IMR-90 (cell line): ENCODE measurements at regions not wholly inside any gene's neighbourhood (a gene's known extent, or its start where the extent isn't known, plus 50 kb on each side); places are given as distances from the start of the nearest gene placed in this dataset.

ENCODE experiments used
- ATAC-seq: fragments of 200-7000 bp; cut with Tn5 transposase; 2 replicates; pipeline ENCODE4 v1.9.1; 2020; ENCODE audit warnings: low read depth, mild to moderate bottlenecking, moderate library complexity
- BruUV-seq: library from RNA; stranded (reverse); fragments of 400-500 nt; replicated peaks from 2 replicates; lab custom pipeline; 2021; lab: Mats Ljungman, UMichigan
- CTCF ChIA-PET: fragments of 300-600 bp; formaldehyde crosslinking; extraction: SDS; loops from one replicate; lab custom pipeline; 2021; ENCODE audit warnings: antibody characterized with exemption; lab: Yijun Ruan, JAX
- POLR2A ChIA-PET: fragments of 300-600 bp; sonication (Branson Sonifier 250); formaldehyde crosslinking; loops from one replicate; lab custom pipeline; 2022; ENCODE audit warnings: antibody characterized with exemption; ENCODE audit not compliant: unreplicated experiment; lab: Charles Lee
- DNase-seq: peaks from one replicate; pipeline ENCODE4 v3.0.0; 2013
- H2AFZ ChIP-seq: replicated peaks from 2 replicates; pipeline ENCODE3; 2013; ENCODE audit warnings: low read length, mild to moderate bottlenecking; ENCODE audit not compliant: poor library complexity
- H2AK5ac ChIP-seq: 2 replicates; pipeline ENCODE4 v1.6.1; 2013; ENCODE audit warnings: low read depth, low read length, inconsistent platforms
- H2AK9ac ChIP-seq: replicated peaks from 2 replicates; pipeline ENCODE3; 2013; ENCODE audit warnings: mild to moderate bottlenecking, low read depth, low read length, moderate library complexity; ENCODE audit not compliant: poor library complexity
- H2BK120ac ChIP-seq: 2 replicates; pipeline ENCODE4 v1.6.1; 2013; ENCODE audit warnings: low read depth, low read length, inconsistent platforms
- H2BK15ac ChIP-seq: 3 replicates; pipeline ENCODE4 v1.6.1; 2013; ENCODE audit warnings: low read depth, low read length, inconsistent platforms
- H2BK20ac ChIP-seq: 2 replicates; pipeline ENCODE4 v1.6.1; 2013; ENCODE audit warnings: low read depth, mild to moderate bottlenecking, inconsistent platforms, low read length, moderate library complexity
- H2BK5ac ChIP-seq: 2 replicates; pipeline ENCODE4 v1.6.1; 2013; ENCODE audit warnings: mild to moderate bottlenecking, low read depth, low read length, inconsistent platforms; ENCODE audit not compliant: poor library complexity, severe bottlenecking
- H3K14ac ChIP-seq: replicated peaks from 2 replicates; pipeline ENCODE4 v1.6.1; 2013; ENCODE audit warnings: low read depth, low read length, inconsistent platforms
- H3K18ac ChIP-seq: 2 replicates; pipeline ENCODE4 v1.6.1; 2013; ENCODE audit warnings: low read depth, low read length, control low read depth
- H3K23ac ChIP-seq: 2 replicates; pipeline ENCODE4 v1.6.1; 2013; ENCODE audit warnings: low read depth, low read length, inconsistent platforms
- H3K27ac ChIP-seq: 2 replicates; pipeline ENCODE4 v1.5.1; 2013; ENCODE audit warnings: mild to moderate bottlenecking, control low read depth, low read length; ENCODE audit not compliant: insufficient read depth
- H3K27me3 ChIP-seq: 2 replicates; pipeline ENCODE4 v1.6.1; 2013; ENCODE audit warnings: low read length; ENCODE audit not compliant: control insufficient read depth, insufficient read depth
- H3K36me3 ChIP-seq: 2 replicates; pipeline ENCODE4 v1.6.1; 2013; ENCODE audit warnings: low read length, mixed read lengths; ENCODE audit not compliant: control insufficient read depth, insufficient read depth
- H3K4ac ChIP-seq: 2 replicates; pipeline ENCODE4 v1.6.1; 2013; ENCODE audit warnings: low read depth, low read length, inconsistent platforms
- H3K4me1 ChIP-seq: 2 replicates; pipeline ENCODE4 v1.6.1; 2013; ENCODE audit warnings: low read length, mixed read lengths; ENCODE audit not compliant: control insufficient read depth, insufficient read depth
- H3K4me2 ChIP-seq: 2 replicates; pipeline ENCODE4 v1.6.1; 2013; ENCODE audit warnings: low read depth, mild to moderate bottlenecking, control low read depth, low read length, moderate library complexity
- H3K4me3 ChIP-seq: 2 replicates; pipeline ENCODE4 v1.5.1; 2013; ENCODE audit warnings: low read depth, mild to moderate bottlenecking, control low read depth, low read length, moderate library complexity; ENCODE audit not compliant: insufficient read depth
- H3K56ac ChIP-seq: 2 replicates; pipeline ENCODE4 v1.6.1; 2013; ENCODE audit warnings: low read length, inconsistent platforms; ENCODE audit not compliant: insufficient read depth; ENCODE audit errors: extremely low read depth
- H3K79me1 ChIP-seq, 2 experiments: 2 replicates each; pipeline ENCODE4 v1.6.1; 2013; ENCODE audit warnings: low read length in 2 of 2, inconsistent platforms in 1 of 2, low read depth in 1 of 2
- H3K9ac ChIP-seq: 2 replicates; pipeline ENCODE4 v1.6.1; 2013; ENCODE audit warnings: low read depth, low read length, control low read depth
- H3K9me1 ChIP-seq: 2 replicates; pipeline ENCODE4 v1.6.1; 2013; ENCODE audit warnings: low read length, inconsistent platforms; ENCODE audit not compliant: insufficient read depth
- H3K9me3 ChIP-seq: 2 replicates; pipeline ENCODE4 v1.6.1; 2013; ENCODE audit warnings: low read length; ENCODE audit not compliant: control insufficient read depth, insufficient read depth
- H4K20me1 ChIP-seq: 2 replicates; pipeline ENCODE4 v1.6.1; 2013; ENCODE audit warnings: low read length, inconsistent platforms; ENCODE audit not compliant: insufficient read depth
- H4K5ac ChIP-seq: 2 replicates; pipeline ENCODE4 v1.6.1; 2013; ENCODE audit warnings: mild to moderate bottlenecking, low read depth, low read length, control low read depth
- H4K8ac ChIP-seq, 2 experiments: 2 replicates each; pipeline ENCODE4 v1.6.1; 2013; ENCODE audit warnings: low read depth in 2 of 2, low read length in 2 of 2, control low read depth in 1 of 2, inconsistent platforms in 1 of 2
- H4K91ac ChIP-seq: 2 replicates; pipeline ENCODE4 v1.6.1; 2013; ENCODE audit warnings: low read depth, low read length, inconsistent platforms; ENCODE audit not compliant: insufficient read depth
- BHLHE40 ChIP-seq: fragments of 150-350 bp; IDR thresholded peaks from 2 replicates; pipeline ENCODE4 v1.6.1; 2016; ENCODE audit warnings: mild to moderate bottlenecking, low read depth, low read length
- CEBPB ChIP-seq: IDR thresholded peaks from 2 replicates; pipeline ENCODE4 v1.6.1; 2012; ENCODE audit warnings: low read depth, low read length, improper control_type of control experiment
- CHD1 ChIP-seq: IDR thresholded peaks from 2 replicates; pipeline ENCODE4 v1.6.1; 2012; ENCODE audit warnings: low read depth, low read length, improper control_type of control experiment
- CTCF ChIP-seq: conservative IDR thresholded peaks from 2 replicates; pipeline ENCODE4 v1.5.1; 2012; ENCODE audit warnings: mild to moderate bottlenecking, low read depth, low read length, improper control_type of control experiment
- ELK1 ChIP-seq: fragments of 150-350 bp; IDR thresholded peaks from 2 replicates; pipeline ENCODE4 v1.6.1; 2016; ENCODE audit warnings: low read depth, mild to moderate bottlenecking, low read length, moderate library complexity, borderline replicate concordance
- FOS ChIP-seq: fragments of 150-350 bp; IDR thresholded peaks from 2 replicates; pipeline ENCODE4 v1.6.1; 2016; ENCODE audit warnings: low read depth, low read length
- MAFK ChIP-seq: IDR thresholded peaks from 2 replicates; pipeline ENCODE4 v1.6.1; 2012; ENCODE audit warnings: low read depth, low read length, improper control_type of control experiment
- MAZ ChIP-seq: IDR thresholded peaks from 2 replicates; pipeline ENCODE4 v1.6.1; 2012; ENCODE audit warnings: low read depth, mild to moderate bottlenecking, low read length, improper control_type of control experiment, moderate library complexity, borderline replicate concordance
- MXI1 ChIP-seq: IDR thresholded peaks from 2 replicates; pipeline ENCODE4 v1.6.1; 2012; ENCODE audit warnings: low read depth, mild to moderate bottlenecking, low read length, moderate library complexity, borderline replicate concordance
- NFE2L2 ChIP-seq: fragments of 150-350 bp; IDR thresholded peaks from 2 replicates; pipeline ENCODE4 v1.6.1; 2016; ENCODE audit warnings: low read depth, mild to moderate bottlenecking, low read length
- POLR2A ChIP-seq: IDR thresholded peaks from 2 replicates; pipeline ENCODE4 v1.6.1; 2012; ENCODE audit warnings: mild to moderate bottlenecking, low read depth, low read length
- RAD21 ChIP-seq: IDR thresholded peaks from 2 replicates; pipeline ENCODE4 v1.6.1; 2012; ENCODE audit warnings: low read length, improper control_type of control experiment
- RCOR1 ChIP-seq: IDR thresholded peaks from 2 replicates; pipeline ENCODE4 v1.6.1; 2012; ENCODE audit warnings: mild to moderate bottlenecking, low read length, improper control_type of control experiment; ENCODE audit not compliant: insufficient replicate concordance
- RFX5 ChIP-seq: IDR thresholded peaks from 2 replicates; pipeline ENCODE4 v1.8.0; 2012; ENCODE audit warnings: low read depth, mild to moderate bottlenecking, low read length, moderate library complexity
- SMC3 ChIP-seq: fragments of 150-350 bp; IDR thresholded peaks from 2 replicates; pipeline ENCODE4 v1.6.1; 2016; ENCODE audit warnings: low read depth, mild to moderate bottlenecking, antibody characterized with exemption, low read length, moderate library complexity
- USF2 ChIP-seq: fragments of 150-350 bp; IDR thresholded peaks from 2 replicates; pipeline ENCODE4 v1.6.1; 2017; ENCODE audit warnings: mild to moderate bottlenecking, antibody characterized with exemption, low read length, low read depth
- WGBS, 2 experiments: methylation state at CpG; one replicate each; pipeline versions ENCODE4 v1.1.5 to v1.1.7; 2013; ENCODE audit warnings: missing lambda C conversion rate in 2 of 2; ENCODE audit not compliant: insufficient read length in 1 of 2; ENCODE audit errors: extremely low coverage in 2 of 2; 5-methylcytosine and 5-hydroxymethylcytosine counted together
- dilution Hi-C: fragments of 300-500 bp; cut with HindIII; formaldehyde crosslinking; loops from one replicate; pipeline ENCODE4 v1.14.3; 2018; ENCODE audit warnings: low sequenced_read_pairs; ENCODE audit not compliant: unreplicated experiment
- in situ Hi-C: fragments of 300-500 bp; cut with MboI; formaldehyde crosslinking; loops from 3 replicates; pipeline ENCODE4 v1.14.3; 2019; ENCODE audit warnings: low sequenced_read_pairs, inconsistent platforms, mixed read lengths
- intact Hi-C: fragments of 100-400 bp; cut with micrococcal nuclease; formaldehyde crosslinking; loops from 2 replicates; pipeline ENCODE4 v1.10.0; 2022

GRCh38 chr2:172198908-172199307 lies 96.2 kb upstream of the DLX2 start:
- Histone ChIP-seq H2BK5ac (no peak overlapping the region), H4K20me1 (no peaks in the 10 kb centered on the region), H3K9me1 (no peaks in the 10 kb centered on the region), H3K27me3 (no peaks in the 10 kb centered on the region), H2BK20ac (no peak overlapping the region), H3K9ac (no peak overlapping the region), H2BK120ac (no peak overlapping the region), H3K9me3 (peaks cover 12% of the 10 kb centered on the region), H3K18ac (no peak overlapping the region), H2AK5ac (no peak overlapping the region), H3K4me1 (no peaks in the 10 kb centered on the region), H3K23ac (no peak overlapping the region), H3K27ac (no peak overlapping the region), H3K36me3 (no peaks in the 10 kb centered on the region), H3K79me1 (no peaks in the 10 kb centered on the region), H4K5ac (no peak overlapping the region), H4K8ac (peak overlapping the region in 1 of 2 experiments; percentile 21; a peak in 1 of 4 replicates), H3K56ac (no peak overlapping the region), H3K4me3 (no peak overlapping the region), H3K4me2 (no peak overlapping the region), H2AK9ac (no peak overlapping the region), H3K14ac (no peak overlapping the region), H2BK15ac (no peak overlapping the region), H4K91ac (no peak overlapping the region), H3K4ac (no peak overlapping the region), H2AFZ (no peak overlapping the region)
- dilution Hi-C loops (no loop called here), in situ Hi-C loops (no loop called here), intact Hi-C loops (no loop called here)
- ChIA-PET POLR2A (no interaction called here), CTCF (no interaction called here)
- no peak for DNase-seq
- BruUV-seq: no TSS peak
- TF ChIP-seq CHD1: no peak
- TF ChIP-seq MAFK: no peak
- no peak for TF ChIP-seq USF2
- TF ChIP-seq NFE2L2: no peak
- no peak for TF ChIP-seq MXI1
- TF ChIP-seq SMC3: no peak
- no peak for TF ChIP-seq RFX5
- no peak for TF ChIP-seq ELK1
- no peak for TF ChIP-seq POLR2A
- TF ChIP-seq CTCF: no peak
- TF ChIP-seq BHLHE40: no peak
- TF ChIP-seq FOS: no peak
- TF ChIP-seq MAZ: no peak
- no peak for TF ChIP-seq CEBPB
- TF ChIP-seq RAD21: no peak
- no peak for TF ChIP-seq RCOR1
- ATAC-seq: no peak
- WGBS, 2 experiments: no CpG with 5 or more reads among the region's 1 CpG
